Inflammatory macrophage treated with lipopolysaccharide for 1 hour (primary cell): ENCODE measurements at regions not wholly inside any gene's neighbourhood (a gene's known extent, or its start where the extent isn't known, plus 50 kb on each side); places are given as distances from the start of the nearest gene placed in this dataset.
A peak's percentile ranks its signal among the peaks of the same experiment; 100 is the strongest.

Experiments used
- DNase-seq, 2 donors: peaks; one replicate each; pipeline ENCODE4 v3.0.0-alpha.2; 2020 to 2022

DNA sequence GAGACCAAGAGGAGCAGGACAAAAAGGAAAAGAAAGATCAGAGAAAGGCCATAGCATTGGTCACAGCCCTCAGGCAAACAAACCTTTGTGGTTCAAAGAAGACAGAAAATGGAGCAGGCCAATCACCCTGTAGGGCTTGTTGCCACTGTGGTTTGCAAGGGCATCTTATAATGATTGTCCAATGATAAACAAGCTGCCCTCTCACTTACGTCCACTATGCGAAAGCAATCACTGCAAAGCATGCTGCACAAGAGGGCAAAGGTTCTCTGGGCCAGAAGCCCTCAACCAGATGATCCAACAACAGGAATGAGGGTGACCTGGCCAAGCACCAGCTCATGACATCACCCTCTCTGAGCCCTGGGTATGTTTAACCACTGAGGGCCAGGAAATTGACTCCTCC lies 360.9 kb upstream of the HSFY2 start:
- DNase-seq, result no peak

GRCh38 chrY:19130569-19131358 lies 357.2 kb upstream of the HSFY2 start:
- DNase-seq, result no peak

GRCh38 chrY:19126889-19127288 lies 353.4 kb upstream of the HSFY2 start:
- DNase-seq, result no peak

GRCh38 chrY:19124609-19125008 lies 351.1 kb upstream of the HSFY2 start:
- DNase-seq, result no peak

DNA sequence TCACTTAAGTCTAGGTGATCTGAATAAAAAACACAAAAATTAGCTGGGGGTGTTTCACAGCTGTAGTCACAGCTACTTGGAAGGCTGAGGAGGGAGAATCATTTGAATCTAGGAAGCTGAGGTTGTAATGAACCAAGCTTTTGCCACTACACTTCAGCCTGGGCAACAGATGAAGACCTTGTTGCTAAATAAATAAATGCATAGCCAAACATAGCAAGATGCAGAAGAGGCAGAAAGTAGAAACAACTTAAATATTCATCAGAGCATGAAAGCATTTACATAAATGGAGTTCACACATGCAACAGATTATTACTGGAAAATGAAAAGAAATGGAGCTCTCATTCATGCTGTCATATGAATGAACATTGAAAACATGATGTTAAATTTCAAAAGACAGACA lies 348.9 kb upstream of the HSFY2 start:
- no peak for DNase-seq

DNA sequence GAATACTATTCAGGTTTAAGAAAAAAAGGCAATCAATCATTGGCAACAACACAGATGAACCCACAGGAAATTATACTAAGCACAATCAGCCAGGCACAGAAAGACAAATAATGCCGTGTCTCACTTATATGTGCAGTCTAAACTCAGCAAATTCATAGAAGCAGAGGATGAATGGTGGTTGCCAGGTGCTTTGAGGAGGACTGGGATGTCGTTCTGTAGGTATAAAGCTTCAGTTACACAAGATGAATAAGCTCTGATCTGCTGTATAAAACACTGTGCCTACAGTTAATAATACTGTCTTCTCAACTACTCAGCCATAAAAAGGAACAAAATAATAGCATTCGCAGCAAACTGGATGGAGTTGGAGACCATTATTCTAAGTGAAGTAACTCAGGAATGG lies 324.8 kb upstream of the HSFY2 start:
- DNase-seq, result no peak

DNA sequence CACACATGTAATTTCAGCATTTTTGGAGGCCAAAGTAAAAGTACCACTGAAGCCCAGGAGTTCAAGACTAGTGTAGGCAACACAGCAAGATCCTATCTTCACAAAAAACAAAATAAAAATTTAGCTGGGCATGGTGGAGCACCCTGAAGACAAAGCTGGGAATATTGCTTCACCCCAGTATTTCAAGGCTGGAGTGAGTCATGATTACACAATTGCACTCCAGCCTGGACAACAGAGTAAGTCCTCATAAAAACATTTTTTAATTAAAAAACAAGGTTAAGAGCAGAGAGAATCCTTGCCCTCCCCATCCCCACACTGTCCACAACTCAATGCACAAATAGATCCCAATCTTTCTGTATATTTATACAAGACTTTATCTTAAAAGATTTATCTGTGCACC lies 321.9 kb upstream of the HSFY2 start:
- peak; percentile 12 to 14 for DNase-seq

DNA sequence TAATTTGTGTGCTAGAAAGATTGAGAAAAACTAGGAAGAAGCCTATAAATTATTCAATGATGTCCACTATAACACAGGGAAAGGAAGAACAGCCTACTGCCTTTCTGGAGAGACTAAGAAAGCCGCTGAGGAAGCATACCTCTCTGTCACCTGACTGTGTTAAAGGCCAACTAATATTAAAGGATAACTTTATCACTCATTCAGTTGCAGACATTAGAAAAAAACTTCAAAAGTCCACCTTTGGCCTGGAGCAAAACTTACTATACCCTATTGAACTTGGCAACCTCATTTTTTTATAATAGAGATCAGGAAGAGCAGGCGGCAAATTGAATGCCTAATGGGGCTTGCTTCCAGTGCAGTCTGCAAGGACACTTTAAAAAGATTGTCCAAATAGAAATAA lies 309.5 kb upstream of the HSFY2 start:
- DNase-seq, result no peak

GRCh38 chrY:19077698-19078113 lies 304.2 kb upstream of the HSFY2 start:
- DNase-seq, result peak in 1 of 2 donors; percentile 3

- peak; percentile 40 to 59 for DNase-seq
These were observed 303.5 kb upstream of the HSFY2 start for GRCh38 chrY:19076846-19077697.

DNA sequence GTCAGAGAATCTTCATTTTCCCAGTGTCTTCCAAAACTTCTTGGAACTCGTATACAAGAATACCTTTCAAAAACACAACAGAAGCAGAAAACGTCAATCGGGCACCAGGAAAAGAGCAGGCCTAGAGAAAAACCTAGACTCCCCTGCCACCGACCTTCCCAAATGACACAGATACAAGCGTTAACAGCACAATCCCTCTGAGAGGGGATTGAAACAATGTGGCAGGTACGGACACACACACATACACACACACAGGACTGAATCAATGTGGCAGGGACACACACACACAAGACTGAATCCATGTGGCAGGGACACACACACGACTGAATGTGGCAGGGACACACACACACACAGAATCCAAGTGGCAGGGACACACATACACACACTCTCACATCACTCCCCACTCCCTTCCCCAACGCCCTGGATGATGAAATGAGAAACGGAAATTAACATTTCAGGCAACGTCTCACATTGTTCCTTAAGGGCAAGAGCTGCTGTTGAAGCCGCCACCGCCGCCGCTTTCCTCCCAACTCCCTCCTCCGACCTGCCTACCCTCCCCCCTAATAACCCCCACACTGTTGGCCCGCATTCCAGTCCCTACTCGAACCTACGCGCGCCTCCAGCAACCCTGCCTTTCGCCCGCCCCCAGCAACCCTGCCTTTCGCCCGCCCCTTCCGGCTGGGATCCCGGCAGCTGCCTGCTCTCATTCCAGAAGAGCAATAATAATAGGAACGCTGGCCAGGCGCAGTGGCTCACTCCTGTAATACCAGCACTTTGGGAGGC lies 302.1 kb upstream of the HSFY2 start:
- peak; percentile 37 to 43 for DNase-seq

- DNase-seq, result no peak
These were observed 293.9 kb upstream of the HSFY2 start for GRCh38 chrY:19067435-19067834.

GRCh38 chrY:19066447-19067190 lies 293.1 kb upstream of the HSFY2 start:
- no peak for DNase-seq

GRCh38 chrY:19065119-19065518 lies 291.6 kb upstream of the HSFY2 start:
- DNase-seq, result no peak

DNA sequence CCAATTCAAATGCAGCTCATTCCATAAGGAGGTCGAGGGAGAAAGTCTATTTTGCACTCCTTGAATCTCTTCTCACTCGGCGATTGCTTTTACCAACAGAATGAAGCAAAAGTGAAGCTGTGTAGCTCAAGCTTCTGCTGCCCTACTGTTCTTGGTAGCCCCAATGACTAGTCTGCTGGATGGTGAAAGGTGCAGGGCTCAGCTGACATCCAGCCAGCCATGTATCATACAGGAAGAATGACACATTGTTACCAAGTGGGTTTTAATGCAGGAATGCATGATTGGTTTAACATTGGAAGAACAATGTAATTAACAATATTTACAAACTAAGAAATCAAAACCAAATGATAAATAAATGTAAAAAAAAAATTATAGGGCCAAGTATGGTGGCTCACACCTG lies 286.2 kb upstream of the HSFY2 start:
- DNase-seq, result no peak

GRCh38 chrY:19058831-19059370 lies 285.4 kb upstream of the HSFY2 start:
- no peak for DNase-seq

GRCh38 chrY:19056138-19056469 lies 282.6 kb upstream of the HSFY2 start:
- DNase-seq, result no peak

DNA sequence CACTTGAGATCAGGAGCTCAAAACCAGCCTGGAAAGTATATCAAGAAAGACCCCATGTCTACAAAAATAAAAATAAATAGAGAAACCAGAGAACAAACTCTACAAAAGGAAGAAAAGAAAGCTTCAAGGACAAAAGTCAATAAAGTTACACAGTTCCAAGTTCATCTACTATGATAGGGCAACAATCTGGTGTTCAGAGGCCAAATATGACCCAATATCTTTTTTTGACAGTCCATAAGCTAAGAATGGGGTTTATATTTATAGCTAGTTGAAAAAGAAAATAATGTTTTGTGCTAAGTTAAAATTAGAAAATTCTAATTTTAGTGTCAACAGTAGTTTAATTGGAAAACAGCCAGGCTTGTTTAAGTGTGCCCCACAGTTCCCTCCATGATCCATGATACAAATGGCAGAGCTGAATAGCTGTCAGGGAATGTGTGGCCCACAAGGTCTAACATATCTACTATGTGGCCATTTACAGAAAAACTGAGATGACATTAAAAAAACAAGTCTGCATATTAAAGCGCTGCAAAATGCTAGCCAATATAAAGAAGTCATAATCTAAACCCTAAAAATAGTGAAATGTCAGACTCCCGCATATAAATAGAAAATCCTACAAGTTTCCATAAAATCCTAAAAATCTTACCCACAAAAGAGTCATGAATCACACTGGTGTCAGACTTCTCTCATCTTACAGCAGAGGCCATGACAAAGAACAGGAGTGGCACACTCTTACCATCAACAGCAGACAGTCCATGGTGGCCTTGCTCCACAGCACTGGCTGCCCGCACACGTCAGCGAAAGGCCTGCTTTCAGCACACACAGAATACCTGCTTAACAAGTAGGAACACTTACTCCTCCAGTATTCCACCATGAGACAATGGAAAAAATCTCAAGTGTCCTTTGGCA lies 281.9 kb upstream of the HSFY2 start:
- no peak for DNase-seq

DNA sequence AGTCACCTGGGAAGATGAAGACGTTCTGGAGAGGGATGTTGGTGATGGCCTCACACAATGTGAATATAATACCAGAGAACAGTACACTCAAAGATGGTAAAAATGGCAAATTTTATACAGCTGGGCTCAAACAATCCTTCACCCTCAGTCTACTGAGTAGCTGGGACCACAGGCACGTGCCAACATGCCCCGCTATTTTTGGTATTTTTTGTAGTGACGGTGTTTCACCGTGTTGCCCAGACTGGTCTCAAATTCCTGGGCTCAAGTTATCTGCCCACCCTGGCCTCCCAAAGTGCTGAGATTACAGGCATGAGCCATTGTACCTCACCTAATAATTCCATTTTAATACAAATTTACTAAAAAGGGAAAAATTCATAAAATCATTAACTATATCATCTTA lies 280.3 kb upstream of the HSFY2 start:
- DNase-seq, result no peak

GRCh38 chrY:19051021-19051420 lies 277.5 kb upstream of the HSFY2 start:
- no peak for DNase-seq

DNA sequence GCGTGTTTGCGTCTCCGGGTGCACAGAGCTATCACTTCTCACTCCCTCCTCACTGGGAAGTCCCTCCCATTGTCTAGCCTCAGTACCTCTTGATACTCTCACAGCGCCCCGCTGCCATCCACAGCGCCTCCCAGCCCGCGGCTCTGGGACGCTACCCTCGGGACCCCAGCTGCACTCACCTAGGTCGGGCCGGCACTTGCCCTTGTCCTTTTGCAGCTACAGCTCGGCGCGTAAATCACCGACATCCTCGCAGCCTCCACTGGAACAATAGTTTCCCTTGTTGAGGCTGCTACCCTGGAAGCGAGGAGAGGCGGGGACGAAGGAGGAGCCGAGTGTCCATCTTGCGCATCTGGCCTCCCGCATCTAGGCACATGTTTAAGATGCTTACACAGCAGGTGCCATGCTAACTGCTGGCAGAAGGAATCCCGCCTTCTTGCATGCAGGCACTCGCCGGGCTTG lies 269.5 kb upstream of the HSFY2 start:
- DNase-seq, result no peak
